Esophagus muscularis mucosa (tissue), 4 donors: ENCODE measurements at regions not wholly inside any gene's neighbourhood (a gene's known extent, or its start where the extent isn't known, plus 50 kb on each side); places are given as distances from the start of the nearest gene placed in this dataset.

ENCODE experiments used
- CTCF ChIP-seq, 3 experiments: fragments of 200-600 bp in 2 of 3; fragments of 450-650 bp in 1 of 3; sonication (generic) in 2 of 3; IDR thresholded peaks; one replicate each; pipeline ENCODE4 v1.5.1; 2017 to 2019; ENCODE audit warnings: antibody characterized with exemption in 3 of 3, mild to moderate bottlenecking in 2 of 3, moderate library complexity in 1 of 3
- EP300 ChIP-seq: sonication (generic); formaldehyde crosslinking; IDR thresholded peaks from one replicate; pipeline ENCODE4 v1.6.1; 2017; ENCODE audit warnings: antibody characterized with exemption
- POLR2A ChIP-seq: fragments of 450-650 bp; IDR thresholded peaks from one replicate; pipeline ENCODE4 v1.6.1; 2017; ENCODE audit warnings: antibody characterized with exemption, moderate library complexity, mild to moderate bottlenecking, low read depth
- POLR2AphosphoS5 ChIP-seq, 2 donors: sonication (generic); formaldehyde crosslinking; IDR thresholded peaks; one replicate each; pipeline ENCODE4 v1.6.1; 2017; ENCODE audit warnings: antibody characterized with exemption in 2 of 2

GRCh38 chr2:37870829-37871228, 54.3 kb upstream of the RMDN2 start:
- no peak for TF ChIP-seq EP300
- no peak for TF ChIP-seq CTCF (IDR thresholded peaks at IDR 0.05)
- no peak for TF ChIP-seq POLR2A
- peak; percentile 54 to 58 for TF ChIP-seq POLR2AphosphoS5 (IDR thresholded peaks at IDR 0.05)
